Transverse colon (tissue), 4 donors: ENCODE measurements at regions not wholly inside any gene's neighbourhood (a gene's known extent, or its start where the extent isn't known, plus 50 kb on each side); places are given as distances from the start of the nearest gene placed in this dataset.

Experiments used
- DNase-seq: peaks from one replicate; pipeline ENCODE4 v3.0.0-alpha.2; 2019
- H3K27ac ChIP-seq, 4 donors: fragments of 200-600 bp; sonication (generic); 2 replicates each; pipeline ENCODE4 v1.5.1; 2016 to 2018; ENCODE audit warnings: inconsistent platforms in 4 of 4
- H3K27me3 ChIP-seq: fragments of 200-600 bp; sonication (generic); 2 replicates; pipeline ENCODE4 v1.5.1; 2017; ENCODE audit warnings: inconsistent platforms
- H3K36me3 ChIP-seq, 4 donors: fragments of 200-600 bp; sonication (generic); 2 replicates each; pipeline ENCODE4 v1.5.1; 2017 to 2019; ENCODE audit warnings: inconsistent platforms in 4 of 4
- H3K4me1 ChIP-seq, 4 donors: fragments of 200-600 bp; sonication (generic); 2 replicates each; pipeline ENCODE4 v1.5.1; 2017 to 2020; ENCODE audit warnings: inconsistent platforms in 4 of 4
- H3K4me3 ChIP-seq, 4 donors: fragments of 200-600 bp; sonication (generic); 1 replicate in 1 of 4; 2 replicates in 3 of 4; pipeline versions ENCODE4 v1.5.1 to v1.6.1; 2017 to 2019; ENCODE audit warnings: inconsistent platforms in 4 of 4
- H3K9me3 ChIP-seq, 2 donors: fragments of 200-600 bp; sonication (generic); 2 replicates each; pipeline ENCODE4 v1.5.1; 2017 to 2019; ENCODE audit warnings: inconsistent platforms in 2 of 2
- CTCF ChIP-seq, 5 experiments: fragments of 200-600 bp in 3 of 5; fragments of 450-650 bp in 2 of 5; sonication (generic) in 3 of 5; IDR thresholded peaks; 1 replicate in 2 of 5; 2 replicates in 3 of 5; pipeline ENCODE4 v1.5.1; 2016 to 2017; ENCODE audit warnings: antibody characterized with exemption in 5 of 5, inconsistent platforms in 3 of 5, mild to moderate bottlenecking in 2 of 5, moderate library complexity in 1 of 5
- EP300 ChIP-seq: sonication (generic); formaldehyde crosslinking; IDR thresholded peaks from one replicate; pipeline ENCODE4 v1.6.1; 2017; ENCODE audit warnings: antibody characterized with exemption, low read depth
- POLR2A ChIP-seq: fragments of 450-650 bp; IDR thresholded peaks from one replicate; pipeline ENCODE4 v1.6.1; 2016; ENCODE audit warnings: antibody characterized with exemption, mild to moderate bottlenecking, moderate library complexity
- POLR2AphosphoS5 ChIP-seq, 3 donors: sonication (generic); formaldehyde crosslinking; IDR thresholded peaks; one replicate each; pipeline ENCODE4 v1.6.1; 2016; ENCODE audit warnings: antibody characterized with exemption in 3 of 3
- WGBS, 2 donors: methylation state at CpG; one replicate each; pipeline ENCODE4 v1.1.5; 2018; ENCODE audit warnings: low coverage in 1 of 2; 5-methylcytosine and 5-hydroxymethylcytosine counted together
- in situ Hi-C, 4 donors: fragments of 200-750 bp; cut with MboI; loops; one replicate each; pipeline versions ENCODE4 v1.15.0 to v1.15.1; 2017; ENCODE audit warnings: low sequenced_read_pairs in 3 of 4, low pct_ligation_motif_present in 1 of 4, low pct_unique_long_range_greater_than_20kb in 1 of 4
- intact Hi-C: fragments of 100-400 bp; cut with DNase I; formaldehyde crosslinking; loops from one replicate; pipeline ENCODE4 v1.15.1; 2023; ENCODE audit warnings: low total_unique reads

- H3K27me3 ChIP-seq: no peaks in the 10 kb centered on the region
- H3K36me3 ChIP-seq: no peaks in the 10 kb centered on the region
- in situ Hi-C loops (no loop called here), intact Hi-C loops (loop anchor here (2.0 kb wide), 1 partner anchor 60 kb away; no protein-coding TSS in a partner anchor)
- no peak overlapping the region for H3K4me3 ChIP-seq
- 88% methylated on average over 1 of the region's 1 CpG; no CpG with 5 or more reads in 1 of the 2 donors for WGBS, 2 donors
- H3K4me1 ChIP-seq: no peaks in the 10 kb centered on the region
- no peaks in the 10 kb centered on the region for H3K9me3 ChIP-seq
- no peak overlapping the region for H3K27ac ChIP-seq
- TF ChIP-seq EP300 (no peak), POLR2AphosphoS5 (IDR thresholded peaks at IDR 0.05) (no peak), CTCF (IDR thresholded peaks at IDR 0.05) (no peak), POLR2A (no peak)
- DNase-seq: no peak
Measured at GRCh38 chr6:92911301-92911700, 508.1 kb downstream of the EPHA7 start.

GRCh38 chr6:92910646-92911045 is 508.7 kb downstream of the EPHA7 start:
- no peak for DNase-seq

GRCh38 chr6:92906385-92906784 is 513.0 kb downstream of the EPHA7 start:
- Histone ChIP-seq H3K27ac (no peak overlapping the region), H3K4me1 (no peaks in the 10 kb centered on the region), H3K4me3 (no peak overlapping the region), H3K36me3 (no peaks in the 10 kb centered on the region), H3K9me3 (no peaks in the 10 kb centered on the region), H3K27me3 (no peaks in the 10 kb centered on the region)
- in situ Hi-C loops: no loop called here
- no peak for DNase-seq
- TF ChIP-seq POLR2AphosphoS5 (IDR thresholded peaks at IDR 0.05): no peak
- no peak for TF ChIP-seq CTCF (IDR thresholded peaks at IDR 0.05)
- no peak for TF ChIP-seq EP300
- no peak for TF ChIP-seq POLR2A
- WGBS, 2 donors: 53 to 58% methylated on average over 1 of the region's 1 CpG
- intact Hi-C loops: no loop called here

More at GRCh38 chr6:92910646-92911045, 508.7 kb downstream of the EPHA7 start:
- H3K9me3 ChIP-seq: no peaks in the 10 kb centered on the region
- no peak overlapping the region for H3K27ac ChIP-seq
- H3K27me3 ChIP-seq: no peaks in the 10 kb centered on the region
- TF ChIP-seq EP300: no peak
- TF ChIP-seq POLR2AphosphoS5 (IDR thresholded peaks at IDR 0.05): no peak
- TF ChIP-seq CTCF (IDR thresholded peaks at IDR 0.05): no peak
- TF ChIP-seq POLR2A: no peak
- in situ Hi-C loops (no loop called here), intact Hi-C loops (loop anchor here (2.0 kb wide), 1 partner anchor 60 kb away; no protein-coding TSS in a partner anchor)
- WGBS, 2 donors: 45 to 67% methylated on average over 1 of the region's 1 CpG
- H3K4me3 ChIP-seq: no peak overlapping the region
- no peaks in the 10 kb centered on the region for H3K36me3 ChIP-seq
- H3K4me1 ChIP-seq: no peaks in the 10 kb centered on the region

DNA sequence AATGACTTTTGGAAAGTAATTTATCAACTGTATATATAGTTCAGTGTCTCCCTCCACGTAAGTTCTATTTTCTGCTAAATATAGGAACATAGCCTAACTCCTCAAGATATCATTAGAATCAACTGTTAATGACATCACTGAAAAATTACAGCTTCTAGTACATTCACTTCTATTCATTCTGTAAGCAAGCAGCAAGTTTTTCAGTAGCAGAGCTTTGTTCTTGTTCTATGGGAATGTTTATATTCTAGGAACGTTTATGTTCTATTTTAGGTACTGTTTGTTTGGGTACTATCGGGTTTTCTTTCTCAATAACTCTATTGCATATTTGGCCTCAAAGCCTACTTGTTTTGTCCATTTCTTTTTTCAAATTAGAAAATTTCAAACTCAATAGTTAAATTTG is 525.6 kb downstream of the EPHA7 start:
- no peaks in the 10 kb centered on the region for H3K4me1 ChIP-seq
- H3K27me3 ChIP-seq: no peaks in the 10 kb centered on the region
- no peak overlapping the region for H3K27ac ChIP-seq
- no peak for DNase-seq
- 38 to 43% methylated on average over 3 of the region's 3 CpGs for WGBS, 2 donors
- H3K9me3 ChIP-seq: peaks cover 0 to 6% of the 10 kb centered on the region in 2 donors
- in situ Hi-C loops (no loop called here), intact Hi-C loops (no loop called here)
- TF ChIP-seq EP300: no peak
- no peak for TF ChIP-seq CTCF (IDR thresholded peaks at IDR 0.05)
- TF ChIP-seq POLR2A: no peak
- TF ChIP-seq POLR2AphosphoS5 (IDR thresholded peaks at IDR 0.05): no peak
- no peak overlapping the region for H3K4me3 ChIP-seq
- H3K36me3 ChIP-seq: no peaks in the 10 kb centered on the region
